H1 (cell line): ENCODE measurements at regions not wholly inside any gene's neighbourhood (a gene's known extent, or its start where the extent isn't known, plus 50 kb on each side); places are given as distances from the start of the nearest gene placed in this dataset.

Experiments
- CTCF ChIA-PET: fragments of 300-600 bp; sonication (Branson Sonifier 250); formaldehyde crosslinking; loops from one replicate; lab custom pipeline; 2021; ENCODE audit not compliant: partially characterized antibody; lab: Charles Lee
- POLR2A ChIA-PET: fragments of 300-600 bp; sonication (Branson Sonifier 250); formaldehyde crosslinking; loops from one replicate; lab custom pipeline; 2021; ENCODE audit warnings: inconsistent platforms; ENCODE audit not compliant: partially characterized antibody; lab: Charles Lee
- DNase-seq, 2 experiments: peaks; one replicate each; pipeline versions ENCODE4 v3.0.0 to v3.0.0-alpha.2; 2010 to 2022; ENCODE audit warnings: low spot score in 2 of 2, low read depth in 1 of 2, mixed read lengths in 1 of 2
- FAIRE-seq: peaks from 2 replicates; lab custom pipeline; 2011; peaks lifted over from hg19 to GRCh38; lab: Jason Lieb, UNC
- H2AFZ ChIP-seq: 2 replicates; pipeline ENCODE4 v1.8.1; 2012; ENCODE audit warnings: low read length, inconsistent platforms
- H2AK5ac ChIP-seq: 2 replicates; pipeline ENCODE4 v1.6.1; 2013; ENCODE audit warnings: low read depth, low read length
- H2BK120ac ChIP-seq: replicated peaks from 2 replicates; pipeline ENCODE3; 2013; ENCODE audit warnings: low read depth, low read length, inconsistent platforms
- H2BK12ac ChIP-seq: 2 replicates; pipeline ENCODE4 v1.6.1; 2013; ENCODE audit warnings: low read depth, low read length
- H2BK15ac ChIP-seq: 2 replicates; pipeline ENCODE4 v1.6.1; 2013; ENCODE audit warnings: low read length
- H2BK20ac ChIP-seq: 2 replicates; pipeline ENCODE4 v1.6.1; 2013; ENCODE audit warnings: low read length
- H2BK5ac ChIP-seq: 2 replicates; pipeline ENCODE4 v1.6.1; 2013; ENCODE audit warnings: low read depth, low read length
- H3K14ac ChIP-seq: 2 replicates; pipeline ENCODE4 v1.6.1; 2013; ENCODE audit warnings: inconsistent platforms; ENCODE audit not compliant: insufficient read length
- H3K18ac ChIP-seq: 2 replicates; pipeline ENCODE4 v1.6.1; 2013; ENCODE audit warnings: low read length; ENCODE audit errors: extremely low read depth
- H3K23ac ChIP-seq: 2 replicates; pipeline ENCODE4 v1.6.1; 2013; ENCODE audit warnings: inconsistent platforms; ENCODE audit not compliant: insufficient read length
- H3K23me2 ChIP-seq: 2 replicates; pipeline ENCODE4 v1.6.1; 2013; ENCODE audit warnings: low read depth, low read length
- H3K27ac ChIP-seq: 2 replicates; pipeline ENCODE4 v1.6.1; 2011; ENCODE audit warnings: low read depth, low read length, inconsistent platforms
- H3K27me3 ChIP-seq, 4 experiments: replicated peaks in 1 of 4; 1 replicate in 1 of 4; 2 replicates in 3 of 4; pipeline versions ENCODE4 v1.6.1 to v1.8.1; 2011 to 2013; ENCODE audit warnings: low read length in 3 of 4, mild to moderate bottlenecking in 3 of 4, inconsistent platforms in 2 of 4, mixed read lengths in 2 of 4, moderate library complexity in 1 of 4; ENCODE audit not compliant: control insufficient read depth in 3 of 4, insufficient read depth in 3 of 4; ENCODE audit errors: extremely low read depth in 1 of 4
- H3K36me3 ChIP-seq, 4 experiments: 2 replicates each; pipeline versions ENCODE4 v1.6.1 to v1.8.1; 2011 to 2013; ENCODE audit warnings: mild to moderate bottlenecking in 4 of 4, low read length in 3 of 4, moderate library complexity in 2 of 4, control low read depth in 1 of 4, inconsistent platforms in 1 of 4; ENCODE audit not compliant: insufficient read depth in 4 of 4, control insufficient read depth in 2 of 4
- H3K4ac ChIP-seq: replicated peaks from 2 replicates; pipeline ENCODE3; 2013; ENCODE audit warnings: low read length, low read depth, mixed read lengths, inconsistent platforms; ENCODE audit not compliant: insufficient read length
- H3K4me1 ChIP-seq, 4 experiments: replicated peaks in 1 of 4; 1 replicate in 1 of 4; 2 replicates in 3 of 4; pipeline versions ENCODE4 v1.6.1 to v1.8.1; 2011 to 2013; ENCODE audit warnings: low read length in 3 of 4, inconsistent platforms in 2 of 4, mixed read lengths in 1 of 4; ENCODE audit not compliant: insufficient read depth in 4 of 4, control insufficient read depth in 3 of 4
- H3K4me2 ChIP-seq, 2 experiments: 2 replicates each; pipeline versions ENCODE4 v1.6.1 to v1.8.1; 2011 to 2013; ENCODE audit warnings: low read depth in 2 of 2, low read length in 2 of 2, control low read depth in 1 of 2, inconsistent platforms in 1 of 2, mild to moderate bottlenecking in 1 of 2; ENCODE audit not compliant: insufficient read depth in 1 of 2
- H3K4me3 ChIP-seq, 4 experiments: fragments of 200-600, 300-600 bp in 1 of 4; sonication (generic), shearing (Covaris generic), sonication (Bioruptor Twin) in 1 of 4; 2 replicates each; pipeline versions ENCODE4 v1.5.1 to v1.8.1; 2011 to 2016; ENCODE audit warnings: low read length in 4 of 4, low read depth in 3 of 4, control low read depth in 2 of 4, inconsistent platforms in 2 of 4, mild to moderate bottlenecking in 2 of 4, mixed read lengths in 1 of 4, moderate library complexity in 1 of 4; ENCODE audit not compliant: insufficient read depth in 2 of 4; ENCODE audit errors: extremely low read depth in 1 of 4
- H3K56ac ChIP-seq: replicated peaks from 2 replicates; pipeline ENCODE3; 2013; ENCODE audit warnings: low read depth, mild to moderate bottlenecking, mixed read lengths, low read length, inconsistent platforms; ENCODE audit not compliant: insufficient read length
- H3K79me1 ChIP-seq: 2 replicates; pipeline ENCODE4 v1.6.1; 2013; ENCODE audit warnings: low read depth, low read length, control low read depth
- H3K79me2 ChIP-seq, 2 experiments: 2 replicates each; pipeline versions ENCODE4 v1.6.1 to v1.8.1; 2012 to 2013; ENCODE audit warnings: low read length in 2 of 2, mild to moderate bottlenecking in 2 of 2, inconsistent platforms in 1 of 2; ENCODE audit not compliant: insufficient read depth in 2 of 2, control insufficient read depth in 1 of 2
- H3K9ac ChIP-seq, 4 experiments: replicated peaks in 1 of 4; 1 replicate in 1 of 4; 2 replicates in 3 of 4; pipeline versions ENCODE4 v1.6.1 to v1.8.1; 2011 to 2013; ENCODE audit warnings: low read depth in 3 of 4, low read length in 3 of 4, control low read depth in 2 of 4, mild to moderate bottlenecking in 2 of 4, moderate library complexity in 2 of 4, inconsistent platforms in 1 of 4; ENCODE audit errors: extremely low read depth in 1 of 4
- H3K9me3 ChIP-seq, 2 experiments: 2 replicates each; pipeline versions ENCODE4 v1.6.1 to v1.8.1; 2012 to 2013; ENCODE audit warnings: mild to moderate bottlenecking in 2 of 2, moderate library complexity in 2 of 2, control low read depth in 1 of 2, inconsistent platforms in 1 of 2, low read depth in 1 of 2, low read length in 1 of 2, mixed read lengths in 1 of 2; ENCODE audit not compliant: insufficient read depth in 2 of 2
- H4K20me1 ChIP-seq, 2 experiments: replicated peaks in 1 of 2; 2 replicates each; pipeline versions ENCODE3 to v1.8.1; 2011 to 2013; ENCODE audit warnings: inconsistent platforms in 2 of 2, low read length in 2 of 2, mild to moderate bottlenecking in 1 of 2; ENCODE audit not compliant: insufficient read depth in 2 of 2, control insufficient read depth in 1 of 2
- H4K5ac ChIP-seq: 2 replicates; pipeline ENCODE4 v1.6.1; 2013; ENCODE audit warnings: low read length, low read depth, mixed read lengths, inconsistent platforms; ENCODE audit not compliant: insufficient read length
- H4K8ac ChIP-seq: 2 replicates; pipeline ENCODE4 v1.8.0; 2013; ENCODE audit warnings: mild to moderate bottlenecking, moderate library complexity, low read length, inconsistent platforms; ENCODE audit not compliant: insufficient read depth; ENCODE audit errors: extremely low read depth
- H4K91ac ChIP-seq: replicated peaks from 2 replicates; pipeline ENCODE3; 2013; ENCODE audit warnings: low read length, mixed read lengths, inconsistent platforms; ENCODE audit not compliant: insufficient read length
- POLR2A ChIP-seq, 2 experiments: IDR thresholded peaks; 1 replicate in 1 of 2; 2 replicates in 1 of 2; pipeline ENCODE4 v1.6.1; 2011; ENCODE audit warnings: low read depth in 2 of 2, low read length in 2 of 2, mild to moderate bottlenecking in 2 of 2; ENCODE audit errors: control extremely low read depth in 1 of 2
- RAD21 ChIP-seq, 2 experiments: IDR thresholded peaks in 1 of 2; conservative IDR thresholded peaks in 1 of 2; 2 replicates each; pipeline ENCODE4 v1.6.1; 2011; ENCODE audit warnings: low read depth in 2 of 2, low read length in 2 of 2, improper control_type of control experiment in 1 of 2, inconsistent platforms in 1 of 2, mild to moderate bottlenecking in 1 of 2, moderate library complexity in 1 of 2
- WGBS, 2 experiments: shearing (Covaris generic) in 1 of 2; methylation state at CpG; one replicate each; pipeline versions ENCODE4 v1.1.6 to v1.1.7; 2013 to 2015; ENCODE audit warnings: low lambda C conversion rate in 2 of 2, mixed read lengths in 2 of 2, inconsistent platforms in 1 of 2, low coverage in 1 of 2, missing lambda C conversion rate in 1 of 2; ENCODE audit not compliant: insufficient replicate concordance in 2 of 2, insufficient coverage in 1 of 2, insufficient read length in 1 of 2; ENCODE audit errors: extremely low coverage in 1 of 2, missing lambda C conversion rate in 1 of 2; 5-methylcytosine and 5-hydroxymethylcytosine counted together
- TF ChIP-seq, protein P1 (sequence below): IDR thresholded peaks from 2 replicates; pipeline ENCODE4 v1.6.1; 2012; ENCODE audit warnings: inconsistent platforms

GRCh38 chr16:62156971-62157370, 120.7 kb upstream of the CDH8 start:
- CTCF ChIA-PET: no interaction called here
- H3K9ac ChIP-seq: no peak overlapping the region
- no peak overlapping the region for H4K8ac ChIP-seq
- no peak overlapping the region for H3K4ac ChIP-seq
- no peaks in the 10 kb centered on the region; the same call in 1 of the 2 replicates for H3K23me2 ChIP-seq
- no peaks in the 10 kb centered on the region for H3K36me3 ChIP-seq
- POLR2A ChIA-PET: no interaction called here
- H3K27me3 ChIP-seq: no peaks in the 10 kb centered on the region
- no peak for DNase-seq
- H3K4me3 ChIP-seq: no peak overlapping the region
- H3K27ac ChIP-seq: no peak overlapping the region
- no peaks in the 10 kb centered on the region for H3K79me1 ChIP-seq
- no peak overlapping the region for H4K91ac ChIP-seq
- no peaks in the 10 kb centered on the region for H4K20me1 ChIP-seq
- no peak overlapping the region for H3K14ac ChIP-seq
- no peak for FAIRE-seq
- no peak overlapping the region for H2BK120ac ChIP-seq
- H3K9me3 ChIP-seq: no peaks in the 10 kb centered on the region
- H2BK15ac ChIP-seq: no peak overlapping the region
- no peak overlapping the region for H3K56ac ChIP-seq
- H2AK5ac ChIP-seq: no peak overlapping the region
- H3K18ac ChIP-seq: no peak overlapping the region
- no peak overlapping the region for H4K5ac ChIP-seq
- no peak overlapping the region for H2AFZ ChIP-seq
- H3K23ac ChIP-seq: no peak overlapping the region
- TF ChIP-seq RAD21 (IDR thresholded peaks at IDR 0.05 in 1 of 2, conservative IDR thresholded peaks at IDR 0.05 in 1 of 2; ENCODE audit: low read depth in 2 of 2, low read length in 2 of 2) (no peak), POLR2A (IDR thresholded peaks at IDR 0.05; ENCODE audit: control extremely low read depth in 1 of 2, low read depth in 2 of 2, low read length in 2 of 2) (no peak)
- TF ChIP-seq, protein P1, sequence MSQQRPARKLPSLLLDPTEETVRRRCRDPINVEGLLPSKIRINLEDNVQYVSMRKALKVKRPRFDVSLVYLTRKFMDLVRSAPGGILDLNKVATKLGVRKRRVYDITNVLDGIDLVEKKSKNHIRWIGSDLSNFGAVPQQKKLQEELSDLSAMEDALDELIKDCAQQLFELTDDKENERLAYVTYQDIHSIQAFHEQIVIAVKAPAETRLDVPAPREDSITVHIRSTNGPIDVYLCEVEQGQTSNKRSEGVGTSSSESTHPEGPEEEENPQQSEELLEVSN: no peak
- no peak overlapping the region for H2BK12ac ChIP-seq
- no peak overlapping the region for H2BK5ac ChIP-seq
- no peak overlapping the region for H3K4me2 ChIP-seq
- H3K4me1 ChIP-seq: no peaks in the 10 kb centered on the region
- no peak overlapping the region for H2BK20ac ChIP-seq
- no peaks in the 10 kb centered on the region for H3K79me2 ChIP-seq
- WGBS, 2 experiments: 83% methylated on average over 2 of the region's 2 CpGs; no CpG with 5 or more reads in 1 of the 2 experiments
